Erythroblast (primary cell): ENCODE measurements at regions not wholly inside any gene's neighbourhood (a gene's known extent, or its start where the extent isn't known, plus 50 kb on each side); places are given as distances from the start of the nearest gene placed in this dataset.

ENCODE experiments used
- GATA1 ChIP-seq: IDR thresholded peaks from 2 replicates; pipeline ENCODE4 v1.6.1; 2011; ENCODE audit warnings: low read depth, mild to moderate bottlenecking, control low read depth, low read length, moderate library complexity
- POLR2A ChIP-seq: IDR thresholded peaks from 2 replicates; pipeline ENCODE4 v1.6.1; 2011; ENCODE audit warnings: mild to moderate bottlenecking, low read length

DNA sequence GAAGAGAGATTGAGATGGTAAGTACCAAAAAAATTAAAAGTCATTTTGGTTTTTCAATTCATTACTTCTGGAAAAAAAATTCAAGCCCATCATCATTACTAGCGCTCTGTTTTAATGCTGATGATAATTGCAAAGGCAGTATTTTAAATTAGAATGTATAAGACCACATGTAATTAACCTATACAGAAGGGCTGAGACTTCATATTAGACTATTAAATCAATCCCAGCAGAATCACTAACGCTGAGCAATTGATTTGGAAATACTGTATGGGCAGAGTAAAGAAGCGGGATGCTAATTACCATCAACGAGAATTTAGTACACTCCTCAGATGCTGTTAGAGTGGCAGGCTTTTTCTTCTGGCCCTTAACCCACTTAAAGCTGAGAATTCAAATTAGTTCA is 165.0 kb downstream of the SLC4A3 start:
- no peak for TF ChIP-seq POLR2A
- no peak for TF ChIP-seq GATA1
